ENCODE measurements at regions not wholly inside any gene's neighbourhood (a gene's known extent, or its start where the extent isn't known, plus 50 kb on each side); places are given as distances from the start of the nearest gene placed in this dataset.

DNA sequence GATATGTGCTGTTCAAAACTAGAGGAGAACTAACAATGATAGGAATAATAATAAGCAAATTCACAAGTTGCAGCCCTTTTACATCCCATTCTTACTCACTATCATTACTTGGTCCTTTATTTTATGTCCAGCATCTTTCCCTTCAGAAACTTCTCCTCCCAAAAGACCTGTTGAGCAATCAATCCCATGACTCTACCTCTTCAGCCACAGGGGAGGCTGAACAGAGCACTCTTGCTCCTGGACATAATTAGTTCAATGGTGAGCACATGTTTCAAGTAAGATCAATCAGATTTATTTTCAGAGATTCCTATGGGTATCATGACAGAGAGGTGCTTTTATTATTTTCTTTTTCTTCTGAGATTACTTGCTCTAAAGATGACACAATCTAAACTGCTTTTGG lies 260.0 kb downstream of the COG6 start:
- H3K36me3 ChIP-seq = no peaks in the 10 kb centered on the region
- no peaks in the 10 kb centered on the region for H3K4me1 ChIP-seq (ENCODE audit: control insufficient read depth in 1 of 2, insufficient read depth in 1 of 2, low read depth in 1 of 2, low read length in 1 of 2)
- no peaks in the 10 kb centered on the region for H3K9me3 ChIP-seq
- TF ChIP-seq, protein P1, sequence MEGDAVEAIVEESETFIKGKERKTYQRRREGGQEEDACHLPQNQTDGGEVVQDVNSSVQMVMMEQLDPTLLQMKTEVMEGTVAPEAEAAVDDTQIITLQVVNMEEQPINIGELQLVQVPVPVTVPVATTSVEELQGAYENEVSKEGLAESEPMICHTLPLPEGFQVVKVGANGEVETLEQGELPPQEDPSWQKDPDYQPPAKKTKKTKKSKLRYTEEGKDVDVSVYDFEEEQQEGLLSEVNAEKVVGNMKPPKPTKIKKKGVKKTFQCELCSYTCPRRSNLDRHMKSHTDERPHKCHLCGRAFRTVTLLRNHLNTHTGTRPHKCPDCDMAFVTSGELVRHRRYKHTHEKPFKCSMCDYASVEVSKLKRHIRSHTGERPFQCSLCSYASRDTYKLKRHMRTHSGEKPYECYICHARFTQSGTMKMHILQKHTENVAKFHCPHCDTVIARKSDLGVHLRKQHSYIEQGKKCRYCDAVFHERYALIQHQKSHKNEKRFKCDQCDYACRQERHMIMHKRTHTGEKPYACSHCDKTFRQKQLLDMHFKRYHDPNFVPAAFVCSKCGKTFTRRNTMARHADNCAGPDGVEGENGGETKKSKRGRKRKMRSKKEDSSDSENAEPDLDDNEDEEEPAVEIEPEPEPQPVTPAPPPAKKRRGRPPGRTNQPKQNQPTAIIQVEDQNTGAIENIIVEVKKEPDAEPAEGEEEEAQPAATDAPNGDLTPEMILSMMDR (IDR thresholded peaks at IDR 0.05) = no peak
- H3K27ac ChIP-seq = no peak overlapping the region
- H3K27me3 ChIP-seq = no peaks in the 10 kb centered on the region
- no peak overlapping the region for H3K4me3 ChIP-seq (ENCODE audit: low read depth in 1 of 2, low read length in 1 of 2)

GRCh38 chr13:39916330-39916729 lies 260.9 kb downstream of the COG6 start:
- Histone ChIP-seq H3K4me3 (ENCODE audit: low read depth in 1 of 2, low read length in 1 of 2) (no peak overlapping the region), H3K27me3 (no peaks in the 10 kb centered on the region), H3K9me3 (no peaks in the 10 kb centered on the region), H3K27ac (no peak overlapping the region), H3K4me1 (ENCODE audit: control insufficient read depth in 1 of 2, insufficient read depth in 1 of 2, low read depth in 1 of 2, low read length in 1 of 2) (no peaks in the 10 kb centered on the region), H3K36me3 (no peaks in the 10 kb centered on the region)
- TF ChIP-seq, protein P1 (IDR thresholded peaks at IDR 0.05) = no peak

- H3K36me3 ChIP-seq = no peaks in the 10 kb centered on the region
- no peaks in the 10 kb centered on the region for H3K27me3 ChIP-seq
- no peaks in the 10 kb centered on the region for H3K4me1 ChIP-seq (ENCODE audit: control insufficient read depth in 1 of 2, insufficient read depth in 1 of 2, low read depth in 1 of 2, low read length in 1 of 2)
- TF ChIP-seq, protein P1 (IDR thresholded peaks at IDR 0.05) = no peak
- no peaks in the 10 kb centered on the region for H3K9me3 ChIP-seq
- no peak overlapping the region for H3K4me3 ChIP-seq (ENCODE audit: low read depth in 1 of 2, low read length in 1 of 2)
- H3K27ac ChIP-seq = no peak overlapping the region
These were observed 263.3 kb downstream of the COG6 start for GRCh38 chr13:39918620-39919236.

GRCh38 chr13:39920613-39921012 lies 265.2 kb downstream of the COG6 start:
- Histone ChIP-seq H3K27me3 (no peaks in the 10 kb centered on the region), H3K4me3 (ENCODE audit: low read depth in 1 of 2, low read length in 1 of 2) (no peak overlapping the region), H3K27ac (no peak overlapping the region), H3K9me3 (no peaks in the 10 kb centered on the region), H3K4me1 (ENCODE audit: control insufficient read depth in 1 of 2, insufficient read depth in 1 of 2, low read depth in 1 of 2, low read length in 1 of 2) (no peaks in the 10 kb centered on the region), H3K36me3 (no peaks in the 10 kb centered on the region)
- TF ChIP-seq, protein P1 (IDR thresholded peaks at IDR 0.05) = no peak

- no peak overlapping the region for H3K27ac ChIP-seq
- no peak overlapping the region for H3K4me3 ChIP-seq (ENCODE audit: low read depth in 1 of 2, low read length in 1 of 2)
- H3K4me1 ChIP-seq (ENCODE audit: control insufficient read depth in 1 of 2, insufficient read depth in 1 of 2, low read depth in 1 of 2, low read length in 1 of 2) = no peaks in the 10 kb centered on the region
- no peaks in the 10 kb centered on the region for H3K27me3 ChIP-seq
- TF ChIP-seq, protein P1 (IDR thresholded peaks at IDR 0.05) = no peak
- no peaks in the 10 kb centered on the region for H3K36me3 ChIP-seq
- H3K9me3 ChIP-seq = no peaks in the 10 kb centered on the region
These were observed 270.9 kb downstream of the COG6 start for GRCh38 chr13:39926345-39926744.
